Hepatocyte (in vitro differentiated cells): ENCODE measurements at regions not wholly inside any gene's neighbourhood (a gene's known extent, or its start where the extent isn't known, plus 50 kb on each side); places are given as distances from the start of the nearest gene placed in this dataset.

ENCODE experiments used
- DNase-seq: peaks from one replicate; pipeline ENCODE4 v3.0.0-alpha.2; 2016; ENCODE audit warnings: low spot score
- H2AFZ ChIP-seq: fragments of 200-600 bp; sonication (generic); 2 replicates; pipeline ENCODE4 v1.6.0; 2016; ENCODE audit warnings: antibody characterized with exemption, mild to moderate bottlenecking
- H3K27ac ChIP-seq: fragments of 200-600 bp; sonication (generic); 2 replicates; pipeline ENCODE4 v1.5.1; 2016; ENCODE audit warnings: mild to moderate bottlenecking
- H3K27me3 ChIP-seq: fragments of 200-600 bp; sonication (generic); 2 replicates; pipeline ENCODE4 v1.6.1; 2016
- H3K36me3 ChIP-seq: fragments of 200-600 bp; sonication (generic); replicated peaks from 2 replicates; pipeline ENCODE4 v1.5.1; 2016; ENCODE audit warnings: low read depth; ENCODE audit not compliant: insufficient read depth
- H3K4me1 ChIP-seq: fragments of 200-600 bp; sonication (generic); 2 replicates; pipeline ENCODE4 v1.5.1; 2016; ENCODE audit warnings: mild to moderate bottlenecking, moderate library complexity; ENCODE audit not compliant: insufficient read depth
- H3K4me2 ChIP-seq: fragments of 200-600 bp; sonication (generic); 2 replicates; pipeline ENCODE4 v1.6.0; 2016
- H3K4me3 ChIP-seq: fragments of 200-600 bp; sonication (generic); 2 replicates; pipeline ENCODE4 v1.5.1; 2016; ENCODE audit warnings: mild to moderate bottlenecking
- H3K79me2 ChIP-seq: fragments of 200-600 bp; sonication (generic); 2 replicates; pipeline ENCODE4 v1.6.0; 2017; ENCODE audit warnings: mild to moderate bottlenecking
- H3K9me2 ChIP-seq: fragments of 200-600 bp; sonication (generic); replicated peaks from 2 replicates; pipeline ENCODE4 v1.6.0; 2017; ENCODE audit warnings: mild to moderate bottlenecking; ENCODE audit not compliant: insufficient read depth
- H3K9me3 ChIP-seq: fragments of 200-600 bp; sonication (generic); 2 replicates; pipeline ENCODE4 v1.5.1; 2016; ENCODE audit warnings: low read depth, mild to moderate bottlenecking
- H4K20me1 ChIP-seq: fragments of 200-600 bp; sonication (generic); 2 replicates; pipeline ENCODE4 v1.6.0; 2016; ENCODE audit warnings: mild to moderate bottlenecking; ENCODE audit not compliant: insufficient read depth, poor library complexity, severe bottlenecking
- EZH2 ChIP-seq: fragments of 200-600 bp; sonication (generic); IDR thresholded peaks from 2 replicates; pipeline ENCODE4 v1.6.1; 2016; ENCODE audit warnings: antibody characterized with exemption, mild to moderate bottlenecking, borderline replicate concordance
- EZH2phosphoT487 ChIP-seq: fragments of 200-600 bp; sonication (generic); IDR thresholded peaks from one replicate; pipeline ENCODE4 v1.6.1; 2018; ENCODE audit warnings: antibody characterized with exemption, mild to moderate bottlenecking, low read depth, moderate library complexity; ENCODE audit not compliant: unreplicated experiment, severe bottlenecking
- WGBS: methylation state at CpG from one replicate; pipeline ENCODE4 v1.1.6; 2016; ENCODE audit warnings: low lambda C conversion rate; ENCODE audit errors: missing lambda C conversion rate; 5-methylcytosine and 5-hydroxymethylcytosine counted together
- TF ChIP-seq, protein P1 (sequence below): fragments of 200-600 bp; sonication (generic); IDR thresholded peaks from 2 replicates; pipeline ENCODE4 v1.5.1; 2016; ENCODE audit warnings: antibody characterized with exemption, mild to moderate bottlenecking; ENCODE audit not compliant: poor library complexity

DNA sequence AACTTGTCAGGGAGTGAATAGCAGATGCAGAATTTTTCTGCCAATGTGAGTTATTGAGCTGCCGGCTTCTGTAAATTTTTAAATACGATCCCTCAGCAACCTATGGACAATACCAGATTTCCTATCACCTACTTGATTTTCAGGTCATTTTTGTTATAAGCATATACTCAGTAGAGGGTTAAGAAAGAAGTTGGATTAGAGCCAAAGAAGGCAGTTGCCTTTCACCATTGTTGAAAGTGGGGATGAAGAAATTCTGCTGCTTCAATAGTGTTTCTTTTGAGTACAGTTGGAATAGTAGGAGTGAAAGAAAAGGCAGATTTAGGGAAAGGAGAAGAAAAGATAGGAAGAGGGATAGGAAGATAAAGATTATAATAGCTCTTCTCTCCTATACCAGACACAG, 197.1 kb downstream of the ATP23 start:
- Histone ChIP-seq H3K4me2 (no peak overlapping the region), H3K9me3 (no peaks in the 10 kb centered on the region), H4K20me1 (no peaks in the 10 kb centered on the region), H3K79me2 (no peaks in the 10 kb centered on the region), H2AFZ (no peak overlapping the region), H3K36me3 (no peaks in the 10 kb centered on the region), H3K4me3 (no peak overlapping the region), H3K27me3 (peaks cover 2% of the 10 kb centered on the region), H3K4me1 (no peaks in the 10 kb centered on the region), H3K27ac (no peak overlapping the region), H3K9me2 (no peaks in the 10 kb centered on the region)
- 55% methylated on average over 2 of the region's 2 CpGs for WGBS
- no peak for DNase-seq
- TF ChIP-seq, protein P1, sequence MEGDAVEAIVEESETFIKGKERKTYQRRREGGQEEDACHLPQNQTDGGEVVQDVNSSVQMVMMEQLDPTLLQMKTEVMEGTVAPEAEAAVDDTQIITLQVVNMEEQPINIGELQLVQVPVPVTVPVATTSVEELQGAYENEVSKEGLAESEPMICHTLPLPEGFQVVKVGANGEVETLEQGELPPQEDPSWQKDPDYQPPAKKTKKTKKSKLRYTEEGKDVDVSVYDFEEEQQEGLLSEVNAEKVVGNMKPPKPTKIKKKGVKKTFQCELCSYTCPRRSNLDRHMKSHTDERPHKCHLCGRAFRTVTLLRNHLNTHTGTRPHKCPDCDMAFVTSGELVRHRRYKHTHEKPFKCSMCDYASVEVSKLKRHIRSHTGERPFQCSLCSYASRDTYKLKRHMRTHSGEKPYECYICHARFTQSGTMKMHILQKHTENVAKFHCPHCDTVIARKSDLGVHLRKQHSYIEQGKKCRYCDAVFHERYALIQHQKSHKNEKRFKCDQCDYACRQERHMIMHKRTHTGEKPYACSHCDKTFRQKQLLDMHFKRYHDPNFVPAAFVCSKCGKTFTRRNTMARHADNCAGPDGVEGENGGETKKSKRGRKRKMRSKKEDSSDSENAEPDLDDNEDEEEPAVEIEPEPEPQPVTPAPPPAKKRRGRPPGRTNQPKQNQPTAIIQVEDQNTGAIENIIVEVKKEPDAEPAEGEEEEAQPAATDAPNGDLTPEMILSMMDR, result no peak
- TF ChIP-seq EZH2 (no peak), EZH2phosphoT487 (no peak)

DNA sequence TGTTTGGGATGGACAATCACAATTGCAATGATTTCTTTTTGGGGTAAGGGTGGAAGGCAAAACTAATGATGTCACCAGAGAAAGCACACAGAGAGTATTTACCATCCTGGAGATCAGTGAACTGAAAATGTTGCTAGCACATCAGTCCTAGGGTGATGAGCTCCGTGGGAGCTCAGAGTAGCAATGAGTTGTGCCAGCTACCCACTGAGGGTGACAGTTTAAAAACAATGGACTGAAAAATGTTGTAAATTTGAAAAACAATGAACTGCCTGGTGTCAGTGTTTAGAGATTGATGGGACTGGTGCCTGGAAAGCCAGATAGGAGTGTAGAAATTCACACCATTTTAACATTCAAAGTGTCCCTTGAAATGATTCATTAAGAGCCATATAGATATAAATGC, 198.5 kb downstream of the ATP23 start:
- Histone ChIP-seq H3K27me3 (peaks cover 2% of the 10 kb centered on the region), H4K20me1 (no peaks in the 10 kb centered on the region), H3K4me3 (no peak overlapping the region), H3K4me1 (no peaks in the 10 kb centered on the region), H3K4me2 (no peak overlapping the region), H3K79me2 (no peaks in the 10 kb centered on the region), H3K27ac (no peak overlapping the region), H3K9me2 (no peaks in the 10 kb centered on the region), H3K9me3 (no peaks in the 10 kb centered on the region), H2AFZ (no peak overlapping the region), H3K36me3 (no peaks in the 10 kb centered on the region)
- WGBS, result 6% methylated on average over 1 of the region's 1 CpG
- DNase-seq, result no peak
- TF ChIP-seq EZH2 (no peak), EZH2phosphoT487 (no peak)
- TF ChIP-seq, protein P1, result no peak

DNA sequence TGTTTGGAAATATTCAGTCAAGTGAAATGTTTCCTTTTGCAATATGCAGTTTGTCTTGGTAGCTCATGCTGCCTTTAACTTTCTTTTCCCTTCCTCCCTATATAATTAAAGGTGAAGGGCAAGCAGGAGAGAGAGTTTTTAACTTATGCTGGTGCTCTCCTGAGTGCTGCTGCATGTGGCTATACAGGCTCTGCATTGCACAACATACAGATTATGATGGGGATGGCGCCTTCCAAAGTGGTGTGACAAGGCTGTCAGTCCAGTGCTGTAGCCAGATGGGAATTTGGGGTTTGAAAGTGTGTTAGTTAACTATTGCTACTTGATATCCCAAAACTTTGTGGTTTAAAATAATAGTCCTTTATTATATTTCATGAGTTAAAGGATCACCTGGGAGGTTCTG, 199.0 kb downstream of the ATP23 start:
- WGBS, result 89% methylated on average over 1 of the region's 1 CpG
- no peak for TF ChIP-seq EZH2
- H4K20me1 ChIP-seq, result no peaks in the 10 kb centered on the region
- H3K9me3 ChIP-seq, result no peaks in the 10 kb centered on the region
- DNase-seq, result no peak
- H3K4me3 ChIP-seq, result no peak overlapping the region
- no peaks in the 10 kb centered on the region for H3K79me2 ChIP-seq
- no peaks in the 10 kb centered on the region for H3K9me2 ChIP-seq
- no peak overlapping the region for H3K4me2 ChIP-seq
- H3K27me3 ChIP-seq, result peaks cover 2% of the 10 kb centered on the region
- no peak overlapping the region for H3K27ac ChIP-seq
- no peak overlapping the region for H2AFZ ChIP-seq
- no peaks in the 10 kb centered on the region for H3K4me1 ChIP-seq
- H3K36me3 ChIP-seq, result no peaks in the 10 kb centered on the region

DNA sequence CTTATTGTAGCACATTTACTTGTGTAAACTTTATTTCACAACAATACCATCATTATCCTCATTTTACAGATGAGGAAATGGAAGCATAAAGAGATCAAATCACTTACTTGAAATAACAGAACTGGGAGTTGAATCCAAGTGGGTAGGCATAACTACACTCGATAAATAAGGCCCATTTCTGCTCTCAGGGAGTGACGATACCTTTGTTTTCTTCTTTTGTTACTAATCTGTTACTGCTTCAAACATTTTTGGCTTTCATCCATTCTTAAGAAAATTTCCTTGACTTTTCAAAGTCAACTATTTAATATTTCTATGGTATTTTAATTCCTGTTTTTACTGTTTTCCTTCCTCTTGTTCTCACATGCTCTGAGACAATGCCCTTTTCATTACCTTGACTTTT, 201.6 kb downstream of the ATP23 start:
- Histone ChIP-seq H3K36me3 (no peaks in the 10 kb centered on the region), H3K9me2 (no peaks in the 10 kb centered on the region), H3K4me2 (no peak overlapping the region), H3K27me3 (peaks cover 2% of the 10 kb centered on the region), H3K4me1 (no peaks in the 10 kb centered on the region), H3K4me3 (no peak overlapping the region), H2AFZ (no peak overlapping the region), H3K9me3 (no peaks in the 10 kb centered on the region), H3K79me2 (no peaks in the 10 kb centered on the region), H3K27ac (no peak overlapping the region), H4K20me1 (no peaks in the 10 kb centered on the region)
- no peak for DNase-seq
- 96% methylated on average over 2 of the region's 2 CpGs for WGBS
- TF ChIP-seq EZH2 (no peak), EZH2phosphoT487 (no peak)
- TF ChIP-seq, protein P1, result no peak
